Psoas muscle (tissue), 7 donors: ENCODE measurements at regions not wholly inside any gene's neighbourhood (a gene's known extent, or its start where the extent isn't known, plus 50 kb on each side); places are given as distances from the start of the nearest gene placed in this dataset.

Experiments used
- ATAC-seq, 4 donors: fragments of 200-7000 bp; cut with Tn5 transposase; one replicate each; pipeline ENCODE4 v1.9.1; 2020; ENCODE audit warnings: moderate library complexity in 3 of 4, mild to moderate bottlenecking in 2 of 4
- DNase-seq, 2 donors: peaks; one replicate each; pipeline ENCODE4 v3.0.0-alpha.2; 2020
- H3K27ac ChIP-seq: fragments of 200-600 bp; one replicate; pipeline ENCODE4 v1.8.0; 2022
- H3K27me3 ChIP-seq, 3 donors: fragments of 200-600 bp in 1 of 3; one replicate each; pipeline versions ENCODE4 v1.6.1 to v1.8.0; 2013 to 2022; ENCODE audit warnings: low read length in 2 of 3, mild to moderate bottlenecking in 2 of 3, moderate library complexity in 1 of 3; ENCODE audit not compliant: insufficient read depth in 3 of 3
- H3K36me3 ChIP-seq, 2 donors: fragments of 200-600 bp in 1 of 2; one replicate each; pipeline versions ENCODE4 v1.6.1 to v1.8.0; 2013 to 2022; ENCODE audit warnings: low read depth in 1 of 2, mild to moderate bottlenecking in 1 of 2, moderate library complexity in 1 of 2; ENCODE audit not compliant: insufficient read depth in 1 of 2
- H3K4me1 ChIP-seq: fragments of 200-600 bp; one replicate; pipeline ENCODE4 v1.8.0; 2022
- H3K4me3 ChIP-seq: fragments of 200-600 bp; one replicate; pipeline ENCODE4 v1.8.0; 2022; ENCODE audit warnings: mild to moderate bottlenecking
- H3K9me3 ChIP-seq: fragments of 200-600 bp; one replicate; pipeline ENCODE4 v1.8.0; 2022
- CTCF ChIP-seq: fragments of 200-600 bp; IDR thresholded peaks from one replicate; pipeline ENCODE4 v1.8.0; 2022; ENCODE audit warnings: antibody characterized with exemption
- WGBS, 3 donors: extraction: QIAGEN DNeasy Blood & Tissue Kit; methylation state at CpG; one replicate each; pipeline versions ENCODE4 v1.1.6 to v1.1.7; 2013; 5-methylcytosine and 5-hydroxymethylcytosine counted together
- intact Hi-C, 2 donors: fragments of 100-400 bp; cut with DNase I; formaldehyde crosslinking; loops; one replicate each; pipeline versions ENCODE4 v1.11.0 to v1.14.2; 2022
- donor health status: healthy with polysubstance abuse.
- donor health status: DM: no; HTN: no; CAD: no; lungs with moderate emphysema.
- donor health status: Bipolar disorder and iron deficiency.
- donor health status: healthy.
- donor health status: DM: yes; HTN: yes; CAD: no.
- donor health status: DM: no; HTN: no; CAD: no.
- donor health status: DM: yes; HTN: yes; CAD: no.

DNA sequence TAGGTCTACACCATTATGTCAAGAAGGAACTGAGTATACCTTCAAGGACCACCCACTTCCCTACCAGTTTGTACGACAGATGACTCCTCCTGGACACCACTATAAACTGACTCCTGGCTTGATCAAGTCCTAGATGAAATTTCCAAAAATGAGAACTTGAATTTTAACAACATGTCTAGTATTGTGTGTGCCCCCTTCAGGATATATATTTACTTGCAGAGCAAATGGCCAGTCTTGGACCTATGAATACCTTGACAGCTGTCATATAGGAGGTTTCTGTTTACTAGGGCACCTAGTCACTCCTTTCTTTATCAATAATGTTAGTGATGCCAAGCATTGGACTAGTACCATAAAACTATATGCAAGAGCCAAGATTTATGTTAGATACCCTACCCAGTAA, 94.1 kb upstream of the TMEM26 start:
- ATAC-seq (no peak), DNase-seq (no peak)
- no peak for TF ChIP-seq CTCF
- Histone ChIP-seq H3K9me3 (no peaks in the 10 kb centered on the region), H3K27me3 (peaks cover 0 to 2% (median 0%) of the 10 kb centered on the region in 3 donors), H3K4me1 (no peaks in the 10 kb centered on the region), H3K36me3 (no peaks in the 10 kb centered on the region), H3K4me3 (no peak overlapping the region), H3K27ac (no peak overlapping the region)
- 84 to 97% (median 95%) methylated on average over 1 of the region's 1 CpG for WGBS, 3 donors
- intact Hi-C loops: no loop called here

DNA sequence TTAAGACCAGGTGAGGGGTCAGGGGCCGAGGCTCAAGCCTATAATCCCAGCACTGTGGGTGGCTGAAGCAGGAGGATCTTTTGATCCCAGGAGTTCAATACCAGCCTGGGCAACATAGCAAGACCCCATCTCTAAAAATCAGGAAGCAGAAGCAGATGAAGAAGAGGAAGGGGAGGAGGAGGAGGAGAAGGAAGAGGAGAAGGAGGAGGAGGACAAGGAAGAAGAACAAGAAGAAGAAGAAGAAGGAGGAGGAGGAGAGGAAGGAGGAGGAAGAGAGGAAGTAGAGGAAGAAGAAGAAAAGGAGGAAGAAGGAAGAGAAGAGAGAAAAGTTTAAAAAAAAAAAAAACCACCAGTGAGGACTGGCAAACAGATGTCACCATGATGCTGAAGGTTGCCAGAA, 92.0 kb upstream of the TMEM26 start:
- 84 to 94% (median 85%) methylated on average over 1 of the region's 1 CpG for WGBS, 3 donors
- Histone ChIP-seq H3K4me3 (no peak overlapping the region), H3K27ac (no peak overlapping the region), H3K36me3 (no peaks in the 10 kb centered on the region), H3K9me3 (no peaks in the 10 kb centered on the region), H3K4me1 (no peaks in the 10 kb centered on the region), H3K27me3 (peaks cover 0 to 2% (median 0%) of the 10 kb centered on the region in 3 donors)
- DNase-seq (no peak), ATAC-seq (no peak)
- no peak for TF ChIP-seq CTCF
- intact Hi-C loops: no loop called here

DNA sequence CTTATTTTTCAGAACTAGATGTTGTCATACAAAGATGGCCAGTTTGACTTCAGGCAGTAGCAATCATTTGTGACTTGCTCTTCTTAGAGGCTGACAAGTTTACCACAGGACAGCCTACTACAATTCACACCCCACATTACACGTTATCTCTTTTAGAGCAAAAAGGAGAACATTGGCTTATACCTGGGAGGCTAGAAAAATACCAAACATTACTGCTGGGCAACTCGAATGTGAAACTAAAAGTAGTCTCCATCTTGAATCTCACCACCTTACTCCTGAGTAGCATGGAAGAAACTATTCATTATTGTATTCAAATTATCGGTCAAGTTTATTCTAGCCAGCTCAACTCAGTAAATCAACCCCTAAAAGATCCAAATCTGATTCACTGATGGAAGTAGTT, 90.7 kb upstream of the TMEM26 start:
- DNase-seq (no peak), ATAC-seq (no peak)
- Histone ChIP-seq H3K36me3 (no peaks in the 10 kb centered on the region), H3K4me3 (no peak overlapping the region), H3K4me1 (no peaks in the 10 kb centered on the region), H3K27ac (no peak overlapping the region), H3K27me3 (peaks cover 0 to 2% (median 0%) of the 10 kb centered on the region in 3 donors), H3K9me3 (no peaks in the 10 kb centered on the region)
- TF ChIP-seq CTCF: no peak
- 60 to 80% (median 71%) methylated on average over 3 of the region's 3 CpGs for WGBS, 3 donors
- intact Hi-C loops: no loop called here

DNA sequence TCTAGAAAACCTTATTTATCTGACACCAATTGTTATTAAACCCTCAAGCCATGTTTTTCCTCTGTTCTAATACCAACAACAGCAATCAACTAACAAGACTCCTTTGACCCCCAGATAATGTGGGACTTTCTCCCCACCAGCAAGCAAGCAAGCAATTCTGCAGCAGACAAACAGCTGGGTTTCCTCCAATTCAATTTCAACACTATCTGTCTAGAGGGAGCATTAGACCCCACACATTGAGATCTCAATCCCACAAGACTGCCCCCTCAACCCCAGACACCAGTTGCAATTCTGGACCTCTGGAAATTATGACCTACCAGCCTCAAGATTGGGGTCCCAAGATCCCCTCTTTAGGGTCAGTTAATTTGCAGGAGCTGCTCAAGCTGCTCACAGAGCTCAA, 89.4 kb upstream of the TMEM26 start:
- H3K4me1 ChIP-seq: no peaks in the 10 kb centered on the region
- no peak overlapping the region for H3K4me3 ChIP-seq
- ATAC-seq: no peak
- no peak overlapping the region for H3K27ac ChIP-seq
- peaks cover 0 to 2% (median 0%) of the 10 kb centered on the region in 3 donors for H3K27me3 ChIP-seq
- H3K9me3 ChIP-seq: no peaks in the 10 kb centered on the region
- DNase-seq: no peak
- intact Hi-C loops: no loop called here
- TF ChIP-seq CTCF: no peak
- no peaks in the 10 kb centered on the region for H3K36me3 ChIP-seq

- H3K27me3 ChIP-seq: peaks cover 0 to 2% (median 0%) of the 10 kb centered on the region in 3 donors
- H3K4me1 ChIP-seq: no peaks in the 10 kb centered on the region
- WGBS, 3 donors: 97 to 100% (median 97%) methylated on average over 1 of the region's 1 CpG
- no peak for DNase-seq
- no peak overlapping the region for H3K27ac ChIP-seq
- no peak for ATAC-seq
- intact Hi-C loops: no loop called here
- H3K9me3 ChIP-seq: no peaks in the 10 kb centered on the region
- H3K36me3 ChIP-seq: no peaks in the 10 kb centered on the region
- no peak for TF ChIP-seq CTCF
- no peak overlapping the region for H3K4me3 ChIP-seq
Measured at GRCh38 chr10:61541960-61542359, 88.8 kb upstream of the TMEM26 start.
